Fibroblast of the aortic adventitia (primary cell): ENCODE measurements at regions not wholly inside any gene's neighbourhood (a gene's known extent, or its start where the extent isn't known, plus 50 kb on each side); places are given as distances from the start of the nearest gene placed in this dataset.

ENCODE experiments used
- DNase-seq: peaks from one replicate; pipeline ENCODE4 v3.0.0-alpha.2; 2010; ENCODE audit warnings: low read depth
- H3K4me3 ChIP-seq: 2 replicates; pipeline ENCODE4 v1.5.1; 2011; ENCODE audit warnings: low read depth, mild to moderate bottlenecking, control low read depth, low read length, moderate library complexity
- CTCF ChIP-seq: IDR thresholded peaks from 2 replicates; pipeline ENCODE4 v1.5.1; 2011; ENCODE audit warnings: mild to moderate bottlenecking, low read length, control low read depth, inconsistent platforms; ENCODE audit not compliant: insufficient read depth

DNA sequence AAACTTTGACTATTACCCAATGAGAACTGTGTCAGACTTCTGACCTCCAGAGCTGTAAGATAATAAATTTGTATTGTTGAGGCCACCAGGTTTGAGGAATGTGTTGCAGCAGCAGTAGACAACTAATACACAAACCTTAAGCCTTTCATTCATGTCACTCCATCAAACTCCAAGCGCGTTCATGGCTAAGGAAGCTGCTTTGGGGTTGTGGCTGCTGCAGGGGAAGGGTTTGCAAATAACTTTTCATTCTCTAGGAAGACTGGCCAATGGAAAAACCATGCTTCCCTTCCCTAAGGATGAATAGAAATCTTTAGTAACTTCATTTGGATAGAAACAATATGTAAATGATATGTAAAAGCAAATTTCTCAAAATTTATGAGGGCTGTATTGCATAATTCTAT is 170.4 kb downstream of the RHOU start:
- no peak overlapping the region for H3K4me3 ChIP-seq
- DNase-seq: no peak

GRCh38 chr1:228906223-228906860 is 171.1 kb downstream of the RHOU start:
- TF ChIP-seq CTCF: no peak
- no peak overlapping the region for H3K4me3 ChIP-seq
- DNase-seq: no peak

More for the DNA sequence above, 170.4 kb downstream of the RHOU start:
- no peak for TF ChIP-seq CTCF

DNA sequence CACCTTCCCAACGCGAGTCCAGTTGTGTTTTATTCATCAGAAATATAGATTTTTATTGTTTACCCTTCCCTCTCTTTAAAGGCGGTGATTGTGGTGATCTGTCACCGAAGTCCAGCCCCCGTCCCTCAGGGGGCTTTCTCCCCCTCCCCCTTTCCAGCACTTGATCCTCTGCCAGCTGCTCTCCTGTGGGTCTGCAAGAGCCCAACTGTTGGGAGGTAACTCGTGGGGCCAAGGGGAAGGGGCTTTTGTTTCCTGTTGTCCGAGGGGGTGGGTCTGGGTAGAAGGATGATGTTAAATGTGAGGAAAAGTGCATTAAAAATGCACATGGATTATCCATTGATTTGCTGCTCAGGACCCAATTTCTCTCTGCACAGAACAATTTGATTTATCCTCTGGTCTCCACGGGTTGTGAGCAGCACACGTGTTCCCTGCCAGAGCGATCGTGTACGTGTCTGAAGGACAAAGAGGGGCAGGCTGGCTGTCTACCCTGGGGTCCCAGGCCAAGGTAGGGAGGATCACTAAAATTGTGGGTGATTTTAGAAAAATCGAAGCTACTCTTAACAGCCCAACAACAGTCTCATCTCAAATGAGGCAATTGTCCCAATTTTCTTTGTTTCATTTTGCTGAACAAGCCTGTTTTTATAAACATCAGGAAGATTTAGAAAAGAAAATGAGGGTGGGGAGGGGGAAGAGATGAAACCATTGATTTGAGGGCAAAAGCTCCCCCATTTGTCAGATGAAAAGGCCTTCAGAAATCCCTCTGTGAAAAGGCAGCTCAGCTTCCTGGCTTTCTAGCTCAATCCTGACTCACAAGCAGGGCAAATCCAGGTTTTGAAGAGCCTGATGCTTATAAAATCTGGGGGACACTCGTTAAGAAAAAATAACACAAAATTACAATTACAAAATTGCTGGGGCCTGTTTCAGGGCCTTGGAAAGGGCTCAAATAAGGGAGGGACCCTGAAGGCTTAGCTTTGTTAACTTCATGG is 176.2 kb downstream of the RHOU start:
- no peak for TF ChIP-seq CTCF
- H3K4me3 ChIP-seq: no peak overlapping the region
- DNase-seq: no peak

DNA sequence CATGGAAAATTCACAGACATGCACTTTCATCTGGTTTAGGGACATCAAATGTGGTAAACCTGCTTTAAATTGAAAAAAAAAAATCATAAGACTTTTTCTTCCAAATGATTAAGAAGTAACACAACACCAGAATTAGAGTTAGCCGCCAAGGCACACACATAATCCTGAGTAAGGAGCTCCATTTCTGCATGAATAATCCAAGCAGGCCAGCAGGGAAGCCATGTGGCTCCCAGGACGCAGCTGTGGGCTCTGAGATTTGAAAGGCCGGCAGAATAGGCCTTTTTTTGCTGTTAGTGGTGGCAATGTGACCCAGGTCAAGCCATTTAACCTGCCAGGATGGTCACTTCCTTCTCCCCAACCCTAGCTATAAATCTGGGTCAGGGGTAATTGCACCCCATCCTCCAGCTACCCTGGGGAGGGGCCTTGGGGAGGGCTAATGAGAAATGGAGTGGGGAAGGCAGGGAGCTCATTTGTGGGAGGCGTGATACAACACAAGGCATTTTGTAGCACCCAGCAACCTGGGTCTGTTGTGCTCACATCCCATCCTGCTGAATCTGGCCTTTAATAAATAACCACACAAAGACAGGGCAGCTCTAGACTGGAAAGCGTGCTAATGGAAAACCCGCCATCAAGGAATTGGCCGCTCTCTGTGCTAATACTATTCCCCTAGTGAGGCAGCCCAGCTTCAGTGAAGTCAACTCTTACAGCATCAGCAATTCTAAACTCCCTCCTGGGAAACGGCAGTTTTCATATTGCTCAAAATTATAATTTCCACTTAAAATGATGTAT is 178.5 kb downstream of the RHOU start:
- no peak for DNase-seq
- TF ChIP-seq CTCF: no peak
- H3K4me3 ChIP-seq: no peak overlapping the region

DNA sequence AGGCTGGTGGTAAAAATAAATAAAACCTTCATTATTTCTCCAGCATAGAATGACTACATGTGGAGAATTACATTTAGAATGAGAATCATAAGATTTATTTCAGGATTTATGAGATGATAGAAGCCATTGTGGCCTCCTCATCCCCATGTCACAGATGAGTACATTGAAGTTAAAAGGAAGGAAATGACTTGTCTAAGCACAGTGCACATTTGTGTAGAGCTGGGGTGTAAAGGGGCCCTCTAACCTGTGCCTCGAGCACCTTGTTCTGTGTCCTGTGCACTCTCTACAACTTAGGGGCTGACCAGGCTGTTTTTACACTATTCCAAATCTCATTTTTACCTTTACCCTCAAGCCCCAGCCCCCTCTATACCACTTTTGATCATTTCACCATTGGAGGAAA is 179.4 kb downstream of the RHOU start:
- H3K4me3 ChIP-seq: no peak overlapping the region
- DNase-seq: no peak
- TF ChIP-seq CTCF: no peak

GRCh38 chr1:228917342-228917741 is 182.1 kb downstream of the RHOU start:
- no peak for DNase-seq
- H3K4me3 ChIP-seq: no peak overlapping the region
- no peak for TF ChIP-seq CTCF
